Activated CD4-positive, alpha-beta memory T cell treated with anti-CD3 and anti-CD28 coated beads for 36 hours (primary cell): ENCODE measurements at regions not wholly inside any gene's neighbourhood (a gene's known extent, or its start where the extent isn't known, plus 50 kb on each side); places are given as distances from the start of the nearest gene placed in this dataset.

Experiments used
- CTCF ChIA-PET: fragments of 350-600 bp; sonication (Branson Sonifier 250); formaldehyde crosslinking; loops from one replicate; lab custom pipeline; 2021; ENCODE audit warnings: antibody characterized with exemption, inconsistent platforms; lab: Charles Lee
- POLR2A ChIA-PET: fragments of 350-600 bp; sonication (Branson Sonifier 250); formaldehyde crosslinking; loops from one replicate; lab custom pipeline; 2021; ENCODE audit warnings: antibody characterized with exemption; lab: Charles Lee
- DNase-seq: peaks from one replicate; pipeline ENCODE4 v3.0.0-alpha.2; 2020
- H3K27ac Mint-ChIP-seq: one replicate; pipeline ENCODE4 v1.8.0; 2021; ENCODE audit warnings: mixed read lengths
- H3K27me3 Mint-ChIP-seq: one replicate; pipeline ENCODE4 v1.8.0; 2021; ENCODE audit warnings: mixed read lengths
- H3K36me3 Mint-ChIP-seq: one replicate; pipeline ENCODE4 v1.8.0; 2021; ENCODE audit warnings: mixed read lengths
- H3K4me1 Mint-ChIP-seq: one replicate; pipeline ENCODE4 v1.8.0; 2021; ENCODE audit warnings: low read depth, mixed read lengths
- H3K4me3 Mint-ChIP-seq: one replicate; pipeline ENCODE4 v1.8.0; 2021; ENCODE audit warnings: mild to moderate bottlenecking, mixed read lengths
- H3K9me3 Mint-ChIP-seq: one replicate; pipeline ENCODE4 v1.8.0; 2021; ENCODE audit warnings: mixed read lengths
- intact Hi-C: fragments of 100-400 bp; cut with micrococcal nuclease; formaldehyde crosslinking; loops from one replicate; pipeline ENCODE4 v1.15.1; 2023

GRCh38 chr9:21656776-21657674 lies 145.4 kb upstream of the MTAP start:
- Mint-ChIP-seq H3K27ac (no peak overlapping the region), H3K27me3 (peaks cover 4% of the 10 kb centered on the region), H3K4me3 (no peak overlapping the region), H3K36me3 (no peaks in the 10 kb centered on the region), H3K4me1 (no peaks in the 10 kb centered on the region), H3K9me3 (no peaks in the 10 kb centered on the region)
- intact Hi-C loops: no loop called here
- no peak for DNase-seq
- CTCF ChIA-PET: interaction anchor here (0.7 kb wide), 1 partner anchor 101 kb away, joined by 3 read pairs; no protein-coding TSS in a partner anchor
- POLR2A ChIA-PET: no interaction called here

- no peak for DNase-seq
- Mint-ChIP-seq H3K27ac (no peak overlapping the region), H3K4me3 (no peak overlapping the region), H3K36me3 (no peaks in the 10 kb centered on the region), H3K27me3 (peaks cover 4% of the 10 kb centered on the region), H3K4me1 (no peaks in the 10 kb centered on the region), H3K9me3 (no peaks in the 10 kb centered on the region)
- CTCF ChIA-PET: no interaction called here
- intact Hi-C loops: no loop called here
- POLR2A ChIA-PET: no interaction called here
Observed at GRCh38 chr9:21657966-21658667, 144.3 kb upstream of the MTAP start.

GRCh38 chr9:21660976-21661375 lies 141.5 kb upstream of the MTAP start:
- intact Hi-C loops: no loop called here
- no peaks in the 10 kb centered on the region for H3K4me1 Mint-ChIP-seq
- H3K9me3 Mint-ChIP-seq: no peaks in the 10 kb centered on the region
- DNase-seq: no peak
- H3K36me3 Mint-ChIP-seq: no peaks in the 10 kb centered on the region
- H3K27me3 Mint-ChIP-seq: peaks cover 9% of the 10 kb centered on the region
- POLR2A ChIA-PET: no interaction called here
- H3K4me3 Mint-ChIP-seq: no peak overlapping the region
- CTCF ChIA-PET: no interaction called here
- H3K27ac Mint-ChIP-seq: no peak overlapping the region

- Mint-ChIP-seq H3K27ac (no peak overlapping the region), H3K36me3 (no peaks in the 10 kb centered on the region), H3K4me1 (no peaks in the 10 kb centered on the region), H3K9me3 (no peaks in the 10 kb centered on the region), H3K4me3 (no peak overlapping the region), H3K27me3 (peaks cover 9% of the 10 kb centered on the region)
- POLR2A ChIA-PET: no interaction called here
- intact Hi-C loops: no loop called here
- CTCF ChIA-PET: no interaction called here
- no peak for DNase-seq
Observed at GRCh38 chr9:21661626-21662025, 140.8 kb upstream of the MTAP start.

GRCh38 chr9:21668516-21668915 lies 133.9 kb upstream of the MTAP start:
- POLR2A ChIA-PET: no interaction called here
- CTCF ChIA-PET: interaction anchor here (0.6 kb wide), 1 partner anchor 115 kb away, joined by 3 read pairs; no protein-coding TSS in a partner anchor
- H3K4me1 Mint-ChIP-seq: peaks cover 12% of the 10 kb centered on the region

GRCh38 chr9:21669701-21670100 lies 132.7 kb upstream of the MTAP start:
- intact Hi-C loops: no loop called here
- H3K27ac Mint-ChIP-seq: no peak overlapping the region
- CTCF ChIA-PET: no interaction called here

More at GRCh38 chr9:21668516-21668915, 133.9 kb upstream of the MTAP start:
- intact Hi-C loops: no loop called here
- no peak overlapping the region for H3K4me3 Mint-ChIP-seq
- H3K27me3 Mint-ChIP-seq: peaks cover 5% of the 10 kb centered on the region
- no peaks in the 10 kb centered on the region for H3K9me3 Mint-ChIP-seq
- H3K36me3 Mint-ChIP-seq: no peaks in the 10 kb centered on the region
- no peak for DNase-seq
- no peak overlapping the region for H3K27ac Mint-ChIP-seq

GRCh38 chr9:21670374-21670773 lies 132.1 kb upstream of the MTAP start:
- ChIA-PET CTCF (no interaction called here), POLR2A (no interaction called here)
- Mint-ChIP-seq H3K4me1 (peaks cover 12% of the 10 kb centered on the region), H3K27me3 (peaks cover 1% of the 10 kb centered on the region), H3K4me3 (no peak overlapping the region), H3K36me3 (no peaks in the 10 kb centered on the region), H3K9me3 (no peaks in the 10 kb centered on the region), H3K27ac (no peak overlapping the region)
- no peak for DNase-seq
- intact Hi-C loops: no loop called here

More at GRCh38 chr9:21669701-21670100, 132.7 kb upstream of the MTAP start:
- H3K27me3 Mint-ChIP-seq: peaks cover 1% of the 10 kb centered on the region
- H3K4me1 Mint-ChIP-seq: peaks cover 12% of the 10 kb centered on the region
- POLR2A ChIA-PET: no interaction called here
- no peak for DNase-seq
- H3K36me3 Mint-ChIP-seq: no peaks in the 10 kb centered on the region
- no peak overlapping the region for H3K4me3 Mint-ChIP-seq
- no peaks in the 10 kb centered on the region for H3K9me3 Mint-ChIP-seq

GRCh38 chr9:21672140-21672539 lies 130.3 kb upstream of the MTAP start:
- CTCF ChIA-PET: no interaction called here
- H3K4me1 Mint-ChIP-seq: peaks cover 12% of the 10 kb centered on the region
- H3K9me3 Mint-ChIP-seq: no peaks in the 10 kb centered on the region
- DNase-seq: no peak
- no peak overlapping the region for H3K4me3 Mint-ChIP-seq
- H3K36me3 Mint-ChIP-seq: no peaks in the 10 kb centered on the region
- POLR2A ChIA-PET: no interaction called here
- H3K27ac Mint-ChIP-seq: no peak overlapping the region
- peaks cover 1% of the 10 kb centered on the region for H3K27me3 Mint-ChIP-seq
- intact Hi-C loops: no loop called here

GRCh38 chr9:21672761-21673160 lies 129.7 kb upstream of the MTAP start:
- H3K4me1 Mint-ChIP-seq: peaks cover 16% of the 10 kb centered on the region

GRCh38 chr9:21674894-21675293 lies 127.5 kb upstream of the MTAP start:
- no peak for DNase-seq
- ChIA-PET CTCF (no interaction called here), POLR2A (no interaction called here)
- intact Hi-C loops: no loop called here
- Mint-ChIP-seq H3K9me3 (no peaks in the 10 kb centered on the region), H3K4me1 (peaks cover 15% of the 10 kb centered on the region), H3K36me3 (no peaks in the 10 kb centered on the region), H3K4me3 (no peak overlapping the region), H3K27ac (no peak overlapping the region), H3K27me3 (peaks cover 1% of the 10 kb centered on the region)

More at GRCh38 chr9:21672761-21673160, 129.7 kb upstream of the MTAP start:
- no peaks in the 10 kb centered on the region for H3K36me3 Mint-ChIP-seq
- no peak overlapping the region for H3K4me3 Mint-ChIP-seq
- no peaks in the 10 kb centered on the region for H3K9me3 Mint-ChIP-seq
- ChIA-PET POLR2A (no interaction called here), CTCF (no interaction called here)
- H3K27me3 Mint-ChIP-seq: peaks cover 1% of the 10 kb centered on the region
- intact Hi-C loops: no loop called here
- no peak overlapping the region for H3K27ac Mint-ChIP-seq
- no peak for DNase-seq

- Mint-ChIP-seq H3K36me3 (no peaks in the 10 kb centered on the region), H3K9me3 (no peaks in the 10 kb centered on the region), H3K27me3 (peaks cover 1% of the 10 kb centered on the region), H3K4me3 (no peak overlapping the region), H3K27ac (no peak overlapping the region), H3K4me1 (peaks cover 7% of the 10 kb centered on the region)
- intact Hi-C loops: no loop called here
- no peak for DNase-seq
- POLR2A ChIA-PET: no interaction called here
- CTCF ChIA-PET: interaction anchor here (0.6 kb wide), 1 partner anchor 159 kb away, joined by 3 read pairs; no protein-coding TSS in a partner anchor
Observed at GRCh38 chr9:21677387-21677786, 125.0 kb upstream of the MTAP start.

GRCh38 chr9:21677834-21678233 lies 124.6 kb upstream of the MTAP start:
- intact Hi-C loops: no loop called here
- Mint-ChIP-seq H3K27ac (no peak overlapping the region), H3K4me1 (peaks cover 7% of the 10 kb centered on the region), H3K36me3 (no peaks in the 10 kb centered on the region), H3K4me3 (no peak overlapping the region), H3K9me3 (no peaks in the 10 kb centered on the region), H3K27me3 (peaks cover 1% of the 10 kb centered on the region)
- CTCF ChIA-PET: interaction anchor here (0.6 kb wide), 1 partner anchor 160 kb away, joined by 3 read pairs; no protein-coding TSS in a partner anchor
- DNase-seq: no peak
- POLR2A ChIA-PET: no interaction called here
